Gastroesophageal sphincter (tissue), 4 donors: ENCODE measurements at regions not wholly inside any gene's neighbourhood (a gene's known extent, or its start where the extent isn't known, plus 50 kb on each side); places are given as distances from the start of the nearest gene placed in this dataset.

Experiments
- ATAC-seq: fragments of 150-250 bp; one replicate; pipeline ENCODE4 v1.9.1; 2016; ENCODE audit warnings: mild to moderate bottlenecking, moderate library complexity
- H3K27ac ChIP-seq, 4 donors: fragments of 200-600 bp; sonication (generic) in 3 of 4; 1 replicate in 3 of 4; 2 replicates in 1 of 4; pipeline ENCODE4 v1.5.1; 2016 to 2019
- H3K27me3 ChIP-seq: fragments of 200-600 bp; sonication (generic); one replicate; pipeline ENCODE4 v1.5.1; 2019
- H3K36me3 ChIP-seq, 2 donors: fragments of 200-600 bp; sonication (generic); one replicate each; pipeline ENCODE4 v1.5.1; 2019; ENCODE audit warnings: control low read depth in 1 of 2
- H3K4me1 ChIP-seq, 3 donors: fragments of 200-600 bp; sonication (generic); 1 replicate in 2 of 3; 2 replicates in 1 of 3; pipeline ENCODE4 v1.5.1; 2016 to 2019; ENCODE audit warnings: control low read depth in 2 of 3
- H3K4me3 ChIP-seq, 2 donors: fragments of 200-600 bp; sonication (generic); one replicate each; pipeline ENCODE4 v1.5.1; 2019; ENCODE audit warnings: mild to moderate bottlenecking in 1 of 2, moderate library complexity in 1 of 2
- H3K9me3 ChIP-seq, 3 donors: fragments of 200-600 bp; sonication (generic); one replicate each; pipeline ENCODE4 v1.5.1; 2017 to 2019; ENCODE audit warnings: control low read depth in 2 of 3
- CTCF ChIP-seq, 4 experiments: fragments of 200-600 bp in 2 of 4; fragments of 450-650 bp in 2 of 4; sonication (generic) in 1 of 4; IDR thresholded peaks; one replicate each; pipeline ENCODE4 v1.5.1; 2017 to 2019; ENCODE audit warnings: antibody characterized with exemption in 4 of 4, mild to moderate bottlenecking in 2 of 4, moderate library complexity in 2 of 4
- EP300 ChIP-seq: sonication (generic); formaldehyde crosslinking; IDR thresholded peaks from one replicate; pipeline ENCODE4 v1.6.1; 2017; ENCODE audit warnings: antibody characterized with exemption, mild to moderate bottlenecking
- POLR2A ChIP-seq, 2 donors: fragments of 450-650 bp; IDR thresholded peaks; one replicate each; pipeline ENCODE4 v1.6.1; 2017; ENCODE audit warnings: antibody characterized with exemption in 2 of 2, mild to moderate bottlenecking in 2 of 2, moderate library complexity in 1 of 2
- POLR2AphosphoS5 ChIP-seq: sonication (generic); formaldehyde crosslinking; IDR thresholded peaks from one replicate; pipeline ENCODE4 v1.6.1; 2017; ENCODE audit warnings: antibody characterized with exemption
- WGBS, 2 donors: methylation state at CpG; one replicate each; pipeline ENCODE4 v1.1.5; 2018; ENCODE audit warnings: low coverage in 1 of 2; 5-methylcytosine and 5-hydroxymethylcytosine counted together

GRCh38 chr21:15964236-15964855, 234.6 kb downstream of the USP25 start:
- Histone ChIP-seq H3K27me3 (no peaks in the 10 kb centered on the region), H3K4me3 (no peak overlapping the region), H3K36me3 (no peaks in the 10 kb centered on the region), H3K4me1 (no peaks in the 10 kb centered on the region), H3K27ac (no peak overlapping the region), H3K9me3 (no peaks in the 10 kb centered on the region)
- TF ChIP-seq EP300 (no peak), POLR2AphosphoS5 (no peak), POLR2A (IDR thresholded peaks at IDR 0.05) (no peak), CTCF (IDR thresholded peaks at IDR 0.05) (no peak)
- WGBS, 2 donors, result 42 to 75% methylated on average over 4 to 5 of the region's 5 CpGs
- no peak for ATAC-seq

- H3K27me3 ChIP-seq, result no peaks in the 10 kb centered on the region
- no peak overlapping the region for H3K27ac ChIP-seq
- no peaks in the 10 kb centered on the region for H3K36me3 ChIP-seq
- no peak overlapping the region for H3K4me3 ChIP-seq
- 100% methylated on average over 1 to 2 of the region's 2 CpGs for WGBS, 2 donors
- TF ChIP-seq POLR2A (IDR thresholded peaks at IDR 0.05), result no peak
- TF ChIP-seq CTCF (IDR thresholded peaks at IDR 0.05), result no peak
- TF ChIP-seq EP300, result no peak
- no peak for TF ChIP-seq POLR2AphosphoS5
- H3K4me1 ChIP-seq, result no peaks in the 10 kb centered on the region
- ATAC-seq, result no peak
- H3K9me3 ChIP-seq, result no peaks in the 10 kb centered on the region
Measured at GRCh38 chr21:15966231-15966630, 236.4 kb downstream of the USP25 start.

- no peaks in the 10 kb centered on the region for H3K36me3 ChIP-seq
- no peaks in the 10 kb centered on the region for H3K9me3 ChIP-seq
- no peaks in the 10 kb centered on the region for H3K4me1 ChIP-seq
- H3K27me3 ChIP-seq, result no peaks in the 10 kb centered on the region
- no peak for ATAC-seq
- H3K4me3 ChIP-seq, result no peak overlapping the region
- 71 to 80% methylated on average over 1 of the region's 1 CpG for whole genome bisulfite sequencing, 2 donors
- no peak overlapping the region for H3K27ac ChIP-seq
- TF ChIP-seq POLR2A (IDR thresholded peaks at IDR 0.05) (no peak), EP300 (no peak), POLR2AphosphoS5 (no peak), CTCF (IDR thresholded peaks at IDR 0.05) (no peak)
Measured at GRCh38 chr21:15966651-15967050, 236.9 kb downstream of the USP25 start.

- WGBS, 2 donors, result 80 to 91% methylated on average over 2 to 4 of the region's 5 CpGs
- H3K27me3 ChIP-seq, result no peaks in the 10 kb centered on the region
- no peak for ATAC-seq
- no peaks in the 10 kb centered on the region for H3K4me1 ChIP-seq
- no peaks in the 10 kb centered on the region for H3K36me3 ChIP-seq
- no peak overlapping the region for H3K27ac ChIP-seq
- no peak overlapping the region for H3K4me3 ChIP-seq
- TF ChIP-seq POLR2AphosphoS5 (no peak), CTCF (IDR thresholded peaks at IDR 0.05) (no peak), POLR2A (IDR thresholded peaks at IDR 0.05) (no peak), EP300 (no peak)
- H3K9me3 ChIP-seq, result no peaks in the 10 kb centered on the region
Measured at GRCh38 chr21:15967661-15968060, 237.9 kb downstream of the USP25 start.

GRCh38 chr21:15968776-15969310, 239.1 kb downstream of the USP25 start:
- no peaks in the 10 kb centered on the region for H3K27me3 ChIP-seq
- H3K36me3 ChIP-seq, result no peaks in the 10 kb centered on the region
- H3K4me1 ChIP-seq, result no peaks in the 10 kb centered on the region
- no peak overlapping the region for H3K4me3 ChIP-seq
- WGBS, 2 donors, result 33 to 90% methylated on average over 1 of the region's 1 CpG
- no peaks in the 10 kb centered on the region for H3K9me3 ChIP-seq
- TF ChIP-seq POLR2A (IDR thresholded peaks at IDR 0.05) (no peak), EP300 (no peak), CTCF (IDR thresholded peaks at IDR 0.05) (no peak), POLR2AphosphoS5 (no peak)
- no peak for ATAC-seq
- H3K27ac ChIP-seq, result no peak overlapping the region
